ENCODE measurements at regions not wholly inside any gene's neighbourhood (a gene's known extent, or its start where the extent isn't known, plus 50 kb on each side); places are given as distances from the start of the nearest gene placed in this dataset.

DNA sequence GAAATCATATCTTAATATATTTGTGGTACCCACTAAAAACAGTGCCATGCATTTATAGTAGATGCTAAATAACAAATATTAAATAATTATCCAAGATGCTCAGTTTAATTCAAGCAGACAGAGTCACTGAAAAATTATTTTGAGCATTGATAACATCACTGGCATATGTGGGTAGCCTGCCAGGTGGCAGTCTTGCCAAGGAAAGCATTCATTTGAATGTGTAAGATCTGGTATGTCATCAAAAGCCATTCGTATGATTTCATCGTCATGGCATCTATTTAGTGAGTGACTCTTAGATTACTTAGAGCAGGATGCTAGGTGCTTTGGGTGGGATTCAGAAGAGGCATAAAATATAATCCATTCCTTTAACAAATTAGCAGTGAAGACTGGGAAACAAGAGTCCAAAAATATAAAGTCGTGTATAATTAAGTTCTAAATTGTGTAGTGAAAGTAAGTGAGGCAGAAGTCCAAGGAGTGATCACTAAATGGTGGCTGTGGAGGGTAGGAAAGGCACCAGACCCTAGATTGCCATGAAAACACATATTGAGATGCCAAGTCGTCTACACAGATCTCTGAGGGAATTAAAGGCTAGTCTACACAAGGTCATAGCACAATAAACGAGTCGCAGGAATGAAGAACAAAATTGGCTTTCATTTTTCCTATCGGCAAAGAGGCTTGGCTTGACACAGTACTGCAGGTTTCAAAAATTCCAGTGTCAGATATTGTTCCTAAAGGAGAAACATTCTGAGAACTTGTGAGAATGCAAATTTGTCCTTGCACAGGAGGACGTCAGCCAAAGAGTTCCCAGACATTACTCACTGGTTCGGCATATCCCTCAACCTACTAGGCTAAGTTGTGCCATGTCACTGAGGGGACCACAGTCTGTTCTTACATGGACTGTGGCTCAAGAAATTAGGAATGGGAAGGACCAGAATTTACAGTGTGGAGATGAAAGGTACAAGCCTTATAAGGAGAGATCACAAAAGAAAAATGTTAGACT, 130.8 kb downstream of the LYPLAL1 start:
- no peak for DNase-seq

GRCh38 chr1:219302697-219303096, 129.0 kb downstream of the LYPLAL1 start:
- DNase-seq, result no peak

GRCh38 chr1:219299420-219299819, 125.7 kb downstream of the LYPLAL1 start:
- DNase-seq, result no peak

DNA sequence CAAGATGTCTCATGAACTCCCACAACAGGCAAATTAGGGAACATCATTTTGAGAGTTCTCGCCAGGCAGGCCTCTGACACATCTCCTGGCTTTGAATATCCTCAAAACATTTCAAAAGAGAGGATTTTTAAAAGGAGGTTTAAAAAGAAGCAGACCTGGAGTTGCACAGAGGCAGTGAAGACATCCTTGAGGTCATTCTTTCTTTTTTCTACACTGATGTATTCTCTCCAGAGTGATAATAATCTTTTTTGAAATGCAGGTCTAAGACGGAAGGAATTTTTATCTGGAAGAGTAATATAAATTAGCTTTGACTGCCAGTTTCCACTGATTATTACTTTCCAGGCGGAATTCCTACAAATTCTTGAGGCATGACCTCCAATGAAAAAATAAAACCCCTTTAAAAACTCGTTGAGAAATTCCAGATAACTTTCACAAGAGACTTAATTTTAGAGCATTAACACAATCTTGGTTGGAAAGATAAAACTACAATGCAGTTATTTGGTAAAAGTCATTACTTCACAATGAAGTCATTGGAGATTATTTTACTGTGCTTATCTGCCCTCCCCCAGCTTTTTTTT, 125.0 kb downstream of the LYPLAL1 start:
- no peak for DNase-seq

DNA sequence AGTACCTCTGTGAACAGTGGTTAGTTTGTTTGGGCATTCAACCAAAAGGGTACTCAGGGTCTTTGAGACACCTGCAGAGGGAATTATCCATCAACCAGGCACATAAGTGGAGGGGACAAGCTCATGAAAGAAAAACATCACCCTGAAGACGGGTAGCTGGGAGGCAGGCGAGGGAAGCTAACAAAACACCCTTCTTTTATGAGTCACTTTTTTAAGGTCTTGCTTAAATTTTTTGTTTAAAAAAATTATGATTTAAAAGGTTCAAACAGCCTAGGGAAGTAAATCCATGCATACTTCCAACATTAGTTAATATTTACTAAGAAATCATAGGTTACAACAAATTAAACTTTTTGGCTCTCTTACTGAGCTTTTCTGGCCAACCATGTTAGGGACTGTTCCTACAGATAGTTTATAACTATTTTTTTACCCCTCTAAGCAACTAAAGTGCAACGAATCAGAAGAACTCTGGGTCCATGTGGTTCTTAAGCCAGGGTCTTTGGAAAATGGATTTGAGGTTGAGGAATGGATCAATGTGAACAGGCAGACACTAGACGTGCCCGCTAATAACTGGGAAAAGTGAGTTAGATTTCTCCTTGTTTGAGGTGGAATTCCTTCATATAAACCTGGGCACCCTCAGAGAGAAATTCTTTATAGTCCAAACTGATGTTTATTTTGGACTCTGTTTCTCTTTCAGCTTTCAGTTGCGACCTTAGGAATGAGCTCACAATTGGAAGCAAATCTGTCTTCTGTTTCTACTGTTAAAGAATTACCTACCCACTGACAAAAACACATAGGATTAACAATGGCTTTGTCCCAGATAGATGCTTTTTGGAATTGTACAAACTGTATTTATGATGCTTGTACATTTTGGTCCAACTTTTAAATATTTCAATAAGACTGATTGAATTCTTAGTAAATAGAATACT, 123.0 kb downstream of the LYPLAL1 start:
- no peak for DNase-seq

DNA sequence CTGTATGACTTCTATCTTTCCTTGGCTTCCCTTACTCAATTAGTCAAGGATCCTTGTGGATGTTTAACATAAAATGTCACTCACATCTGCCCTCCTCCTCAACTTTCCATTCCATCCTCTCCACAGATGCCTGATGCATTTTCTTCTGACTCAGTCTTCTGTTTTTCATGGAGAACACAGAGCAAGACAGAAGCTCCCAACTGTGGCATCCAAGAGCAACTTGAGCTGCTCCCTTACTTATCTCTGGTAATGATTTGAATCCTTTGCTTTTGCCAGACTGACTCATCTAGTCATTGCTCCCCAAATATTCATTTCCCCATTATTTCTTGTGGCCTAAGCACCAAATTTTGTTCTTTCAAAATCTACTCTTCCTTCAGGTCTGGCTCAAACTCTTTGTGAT, 120.6 kb downstream of the LYPLAL1 start:
- DNase-seq, result no peak

- DNase-seq, result no peak
Observed at GRCh38 chr1:219293410-219293809, 119.7 kb downstream of the LYPLAL1 start.

DNA sequence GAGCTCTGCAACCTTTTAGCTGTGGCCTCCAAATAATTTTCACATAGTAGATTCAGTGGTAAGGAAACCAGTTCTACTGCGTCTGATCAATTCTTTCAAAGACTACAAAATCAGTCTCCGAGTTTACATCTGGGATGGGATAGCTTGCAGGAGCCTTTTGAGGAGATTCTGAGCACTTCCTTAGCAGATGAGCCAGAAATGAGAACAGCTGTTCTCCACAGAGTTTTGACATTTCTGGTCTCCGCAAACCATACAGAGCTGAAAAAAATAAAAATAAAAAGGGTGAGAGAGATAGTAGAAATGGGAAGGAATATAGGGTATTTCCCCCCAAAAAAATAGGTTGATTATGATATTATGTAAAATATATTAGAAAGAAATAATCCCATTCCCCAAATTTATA, 119.3 kb downstream of the LYPLAL1 start:
- DNase-seq, result no peak

DNA sequence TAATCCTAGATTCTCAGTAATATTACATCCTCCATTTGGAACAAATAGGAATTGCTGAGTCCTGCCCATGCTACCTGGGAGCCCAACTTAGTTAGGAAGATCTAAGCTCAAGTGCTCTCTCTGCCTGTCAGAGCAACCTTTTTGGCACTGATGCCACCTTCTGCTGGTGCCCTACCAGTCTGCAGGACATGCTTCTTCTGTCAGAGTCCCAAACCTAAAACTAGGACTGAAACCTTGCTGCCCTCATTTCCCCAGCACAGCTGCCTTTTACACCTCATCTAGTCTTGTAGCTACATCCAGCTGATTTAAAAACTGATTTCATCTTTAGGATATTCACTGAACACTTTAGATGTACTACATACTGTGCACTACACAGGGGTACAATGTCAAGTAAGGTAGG, 118.7 kb downstream of the LYPLAL1 start:
- no peak for DNase-seq

DNA sequence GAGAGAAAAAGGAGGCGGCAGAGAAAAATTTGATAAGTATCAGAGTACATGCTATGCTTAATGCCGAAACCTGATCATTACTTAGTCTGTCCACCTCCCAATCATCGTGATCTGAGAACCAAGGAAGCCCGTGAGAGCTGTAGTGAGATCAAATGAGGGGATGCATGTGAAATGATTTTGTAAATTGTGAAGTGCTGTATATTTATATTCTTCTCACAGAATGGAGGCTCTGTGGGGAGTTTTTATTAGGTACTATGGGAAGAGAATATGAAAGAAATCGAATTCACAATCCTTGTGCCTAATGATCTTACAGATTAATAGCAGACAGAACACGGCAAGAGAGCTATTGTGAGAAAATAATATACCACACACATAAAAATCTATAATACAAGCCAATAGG, 115.5 kb downstream of the LYPLAL1 start:
- DNase-seq, result no peak

GRCh38 chr1:219283541-219283940, 109.9 kb downstream of the LYPLAL1 start:
- DNase-seq, result no peak

DNA sequence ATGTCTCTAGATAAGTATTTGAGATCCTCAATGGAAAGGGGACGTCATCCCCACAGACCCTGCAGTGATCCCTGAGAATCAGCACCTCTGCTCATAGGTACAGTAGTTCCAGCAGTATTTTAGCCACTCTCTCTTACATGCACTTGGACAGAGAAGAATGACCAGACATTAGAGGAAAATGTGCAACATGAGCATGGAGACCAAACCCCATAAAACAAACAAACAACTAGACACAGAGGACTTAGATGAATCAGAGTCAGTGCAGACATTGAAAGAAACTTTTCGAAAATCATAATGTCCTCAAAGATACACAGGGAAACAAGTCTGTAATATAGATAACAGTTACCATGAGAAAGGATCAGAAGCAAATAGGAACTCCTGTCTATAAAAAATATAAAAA, 108.2 kb downstream of the LYPLAL1 start:
- no peak for DNase-seq

- no peak for DNase-seq
Observed at GRCh38 chr1:219279017-219279770, 105.5 kb downstream of the LYPLAL1 start.

DNA sequence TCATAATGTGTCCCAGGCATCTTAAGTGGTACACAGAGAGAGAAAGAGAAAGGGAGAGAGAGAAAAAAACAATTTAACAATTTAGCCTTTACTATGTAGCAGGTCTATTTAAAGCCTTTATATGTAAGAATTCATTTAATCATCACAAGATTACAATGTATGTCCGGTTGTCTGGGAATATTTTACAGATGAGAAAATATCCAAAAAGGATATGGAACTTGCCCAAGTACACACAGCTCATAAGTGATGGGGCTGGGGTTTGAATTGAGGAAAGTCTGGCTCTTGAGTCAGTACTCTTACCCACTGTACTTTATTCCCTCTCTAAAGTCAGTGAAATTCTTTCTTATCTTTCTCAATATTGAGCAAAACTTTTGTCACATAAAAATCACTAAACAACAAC, 104.6 kb downstream of the LYPLAL1 start:
- DNase-seq, result no peak

GRCh38 chr1:219277304-219278105, 103.8 kb downstream of the LYPLAL1 start:
- no peak for DNase-seq

DNA sequence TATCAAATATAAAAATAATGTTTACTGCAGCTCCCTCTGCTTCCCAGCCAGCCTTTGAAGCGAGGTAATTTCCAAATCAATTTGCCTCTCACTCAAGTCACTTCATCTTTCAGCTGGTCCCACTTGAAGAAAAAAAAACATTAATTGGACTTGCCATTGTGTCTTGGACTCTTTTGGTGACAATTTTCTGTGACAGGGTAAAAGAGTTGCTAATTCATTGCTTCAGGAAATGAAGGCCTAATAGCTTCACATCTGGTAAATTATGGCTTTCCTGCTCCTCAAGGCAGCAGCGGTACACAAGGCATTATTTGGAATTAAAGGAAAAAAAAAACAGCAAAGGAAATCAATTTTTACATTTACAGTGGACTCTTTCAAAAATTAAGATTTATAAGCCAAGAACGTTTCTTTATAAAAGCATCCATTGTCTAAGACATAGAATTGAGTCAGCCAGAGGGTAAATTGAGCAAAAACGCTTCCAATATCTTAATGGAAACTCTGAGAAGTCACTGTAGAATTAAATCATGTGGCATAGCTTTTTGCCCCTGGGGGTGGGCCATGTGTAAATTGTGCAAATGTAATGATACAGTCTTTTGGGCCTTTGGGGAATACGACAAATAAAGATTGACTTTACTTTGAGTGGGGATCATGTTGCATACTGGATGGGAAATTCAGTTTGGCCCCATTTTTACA, 102.5 kb downstream of the LYPLAL1 start:
- DNase-seq, result no peak

GRCh38 chr1:219273088-219273686, 99.5 kb downstream of the LYPLAL1 start:
- DNase-seq, result no peak

DNA sequence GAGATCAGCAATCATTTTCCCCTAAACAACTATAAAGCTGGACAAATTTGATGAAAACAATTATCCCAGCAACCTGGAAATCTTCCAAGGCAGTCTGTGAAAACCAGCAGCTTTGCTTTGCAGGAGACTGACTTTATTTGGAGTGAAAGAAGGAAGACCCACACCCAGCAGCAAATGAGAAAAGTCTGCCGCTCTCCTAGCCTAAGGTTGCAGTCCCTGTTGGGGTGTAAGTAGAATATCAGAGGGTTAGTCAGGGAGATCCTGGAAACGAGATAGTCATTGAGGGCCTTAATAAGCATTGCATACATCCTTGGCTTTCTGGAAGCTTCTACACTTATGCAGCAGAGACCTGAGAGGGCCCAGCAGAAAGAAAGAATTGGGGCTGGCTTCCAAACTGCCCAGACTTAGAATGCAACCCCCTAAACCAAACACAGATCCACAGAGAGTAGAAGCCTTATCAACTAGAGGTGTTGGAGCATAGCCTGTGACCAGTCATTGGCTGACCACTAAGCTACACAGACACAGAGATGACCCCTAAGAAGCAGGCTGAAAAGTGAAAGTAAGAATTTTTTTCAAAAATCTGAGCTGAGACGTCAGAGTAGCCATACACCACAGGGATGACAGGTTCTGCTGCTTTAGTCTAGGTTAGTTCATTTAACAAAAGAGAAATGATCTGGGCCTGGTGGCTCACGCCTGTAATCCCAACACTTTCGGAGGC, 98.3 kb downstream of the LYPLAL1 start:
- DNase-seq, result no peak

GRCh38 chr1:219269171-219269570, 95.5 kb downstream of the LYPLAL1 start:
- no peak for DNase-seq

DNA sequence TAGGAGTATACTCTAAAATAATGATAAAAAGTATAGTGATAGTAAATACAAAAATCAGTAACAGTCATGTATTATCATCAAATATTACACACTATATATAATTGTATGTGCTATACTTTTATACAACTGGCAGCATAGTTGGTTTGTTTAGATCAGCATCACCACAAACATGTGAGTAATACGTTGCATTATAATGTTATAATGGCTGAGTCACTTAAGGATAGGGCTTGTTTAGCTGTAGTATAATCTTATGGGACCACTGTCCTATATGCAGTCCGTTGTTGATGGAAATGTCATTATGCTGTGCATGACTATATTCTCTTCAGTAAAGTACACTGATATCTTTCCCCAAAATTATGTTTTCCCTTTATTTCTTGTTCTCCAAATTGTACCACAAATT, 92.8 kb downstream of the LYPLAL1 start:
- no peak for DNase-seq
